Osteocyte (in vitro differentiated cells): ENCODE measurements at regions not wholly inside any gene's neighbourhood (a gene's known extent, or its start where the extent isn't known, plus 50 kb on each side); places are given as distances from the start of the nearest gene placed in this dataset.

Experiments used
- DNase-seq: peaks from one replicate; pipeline ENCODE4 v3.0.0; 2021; ENCODE audit warnings: mixed read lengths; ENCODE audit not compliant: unreplicated experiment; ENCODE audit errors: extremely low spot score
- H3K27ac Mint-ChIP-seq: one replicate; pipeline ENCODE4 v1.8.0; 2021; ENCODE audit warnings: mild to moderate bottlenecking, mixed read lengths; ENCODE audit not compliant: unreplicated experiment
- H3K27me3 Mint-ChIP-seq: one replicate; pipeline ENCODE4 v1.8.0; 2021; ENCODE audit warnings: mixed read lengths; ENCODE audit not compliant: unreplicated experiment
- H3K36me3 Mint-ChIP-seq: one replicate; pipeline ENCODE4 v1.8.0; 2021; ENCODE audit warnings: mixed read lengths; ENCODE audit not compliant: unreplicated experiment
- H3K4me1 Mint-ChIP-seq: one replicate; pipeline ENCODE4 v1.8.0; 2021; ENCODE audit warnings: mixed read lengths; ENCODE audit not compliant: unreplicated experiment
- H3K4me3 Mint-ChIP-seq: one replicate; pipeline ENCODE4 v1.8.0; 2021; ENCODE audit warnings: mild to moderate bottlenecking, moderate library complexity, mixed read lengths; ENCODE audit not compliant: unreplicated experiment
- H3K9me3 Mint-ChIP-seq: one replicate; pipeline ENCODE4 v1.8.0; 2021; ENCODE audit warnings: mixed read lengths; ENCODE audit not compliant: unreplicated experiment
- CTCF ChIP-seq: fragments of 200-600 bp; sonication (generic); IDR thresholded peaks from 2 replicates; pipeline ENCODE4 v1.5.0; 2021; ENCODE audit warnings: antibody characterized with exemption, mild to moderate bottlenecking, moderate library complexity

- no peaks in the 10 kb centered on the region for H3K36me3 Mint-ChIP-seq
- H3K4me3 Mint-ChIP-seq = no peak overlapping the region
- H3K9me3 Mint-ChIP-seq = peaks cover 34% of the 10 kb centered on the region
- H3K27ac Mint-ChIP-seq = no peak overlapping the region
- TF ChIP-seq CTCF = no peak
- no peak for DNase-seq
- no peaks in the 10 kb centered on the region for H3K4me1 Mint-ChIP-seq
- no peaks in the 10 kb centered on the region for H3K27me3 Mint-ChIP-seq
These were observed 265.9 kb upstream of the GK2 start for GRCh38 chr4:79673898-79674297.

- no peak for DNase-seq
These were observed 265.3 kb upstream of the GK2 start for GRCh38 chr4:79673377-79673776.

GRCh38 chr4:79666875-79667274, 258.8 kb upstream of the GK2 start:
- Mint-ChIP-seq H3K9me3 (peaks cover 24% of the 10 kb centered on the region), H3K4me1 (no peaks in the 10 kb centered on the region), H3K27ac (no peak overlapping the region), H3K36me3 (no peaks in the 10 kb centered on the region), H3K27me3 (peaks cover 3% of the 10 kb centered on the region), H3K4me3 (no peak overlapping the region)
- no peak for DNase-seq
- no peak for TF ChIP-seq CTCF

More at GRCh38 chr4:79673377-79673776, 265.3 kb upstream of the GK2 start:
- H3K4me3 Mint-ChIP-seq = no peak overlapping the region
- no peak overlapping the region for H3K27ac Mint-ChIP-seq
- TF ChIP-seq CTCF = no peak
- H3K27me3 Mint-ChIP-seq = no peaks in the 10 kb centered on the region
- peaks cover 34% of the 10 kb centered on the region for H3K9me3 Mint-ChIP-seq
- H3K4me1 Mint-ChIP-seq = no peaks in the 10 kb centered on the region
- no peaks in the 10 kb centered on the region for H3K36me3 Mint-ChIP-seq

GRCh38 chr4:79666112-79666511, 258.1 kb upstream of the GK2 start:
- DNase-seq = no peak
- no peak for TF ChIP-seq CTCF
- no peaks in the 10 kb centered on the region for H3K36me3 Mint-ChIP-seq
- H3K9me3 Mint-ChIP-seq = peaks cover 18% of the 10 kb centered on the region
- no peak overlapping the region for H3K4me3 Mint-ChIP-seq
- peaks cover 3% of the 10 kb centered on the region for H3K27me3 Mint-ChIP-seq
- H3K27ac Mint-ChIP-seq = no peak overlapping the region
- no peaks in the 10 kb centered on the region for H3K4me1 Mint-ChIP-seq

- Mint-ChIP-seq H3K4me1 (no peaks in the 10 kb centered on the region), H3K9me3 (peaks cover 7% of the 10 kb centered on the region), H3K36me3 (no peaks in the 10 kb centered on the region), H3K4me3 (no peak overlapping the region), H3K27ac (no peak overlapping the region), H3K27me3 (peaks cover 3% of the 10 kb centered on the region)
- no peak for TF ChIP-seq CTCF
- DNase-seq = no peak
These were observed 255.8 kb upstream of the GK2 start for GRCh38 chr4:79663865-79664264.
